Ammon's horn (tissue), 1 donor: ENCODE measurements at regions not wholly inside any gene's neighbourhood (a gene's known extent, or its start where the extent isn't known, plus 50 kb on each side); places are given as distances from the start of the nearest gene placed in this dataset.
"Not testable (repeated sequence)": the region's sequence is repeated elsewhere in the genome, so short reads cannot be mapped to it uniquely, and the experiment has no call there.

Experiments used
- DNase-seq: peaks from one replicate; pipeline ENCODE4 v3.0.0-alpha.2; 2016; ENCODE audit warnings: low spot score

GRCh38 chr4:123218981-123219380, 177.6 kb upstream of the SPRY1 start:
- no peak for DNase-seq

- no peak for DNase-seq
Observed at GRCh38 chr4:123229286-123229685, 167.3 kb upstream of the SPRY1 start.

GRCh38 chr4:123230061-123230460, 166.5 kb upstream of the SPRY1 start:
- no peak for DNase-seq

DNA sequence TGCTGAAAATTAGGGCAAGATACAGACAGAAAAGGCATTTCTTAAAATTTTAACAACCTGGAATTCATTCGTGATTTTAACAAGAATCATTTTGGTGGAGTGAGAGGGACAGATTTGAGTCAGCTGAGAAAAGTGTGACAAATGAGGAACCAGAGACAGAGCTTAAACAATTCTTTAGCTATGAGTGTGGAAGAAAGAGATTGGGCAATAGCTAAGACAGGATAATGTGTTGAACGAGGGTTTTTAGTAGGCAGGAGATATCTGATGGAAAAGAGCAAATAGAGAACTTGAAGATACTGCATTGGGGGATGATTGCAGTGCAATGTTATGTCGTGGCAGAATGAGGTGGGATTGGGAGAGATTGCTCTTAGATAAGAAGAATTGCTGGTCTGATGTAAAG, 164.2 kb upstream of the SPRY1 start:
- no peak for DNase-seq

DNA sequence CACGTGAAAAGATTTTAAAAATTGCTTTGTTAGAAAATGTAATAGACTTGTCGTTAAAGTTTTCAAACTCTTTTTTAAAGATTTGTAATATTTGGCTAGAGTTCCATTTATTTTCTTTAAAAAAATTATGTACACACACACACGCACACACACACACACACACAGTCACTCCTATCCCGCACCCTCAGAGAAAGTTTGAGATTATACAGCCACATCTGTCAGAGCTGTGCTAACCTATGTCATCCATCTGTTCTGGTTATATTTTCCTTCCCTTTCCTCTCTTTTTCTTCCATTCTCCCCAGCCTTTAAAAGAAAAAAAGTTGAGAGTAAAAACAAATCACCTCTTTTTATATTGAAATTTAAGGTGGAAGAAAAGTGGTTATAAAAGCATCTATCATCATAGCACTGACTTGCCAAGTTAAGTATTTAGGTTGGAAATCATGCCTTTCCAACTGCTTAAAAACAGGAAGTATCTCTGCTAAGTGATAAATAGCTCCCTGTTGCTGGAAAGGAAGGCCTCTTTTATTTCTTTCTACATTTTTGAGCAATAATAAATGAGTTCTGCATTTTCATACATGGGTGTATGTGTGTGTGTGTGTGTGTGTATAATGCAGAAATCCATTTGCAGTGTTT, 163.3 kb upstream of the SPRY1 start:
- DNase-seq, result no peak

DNA sequence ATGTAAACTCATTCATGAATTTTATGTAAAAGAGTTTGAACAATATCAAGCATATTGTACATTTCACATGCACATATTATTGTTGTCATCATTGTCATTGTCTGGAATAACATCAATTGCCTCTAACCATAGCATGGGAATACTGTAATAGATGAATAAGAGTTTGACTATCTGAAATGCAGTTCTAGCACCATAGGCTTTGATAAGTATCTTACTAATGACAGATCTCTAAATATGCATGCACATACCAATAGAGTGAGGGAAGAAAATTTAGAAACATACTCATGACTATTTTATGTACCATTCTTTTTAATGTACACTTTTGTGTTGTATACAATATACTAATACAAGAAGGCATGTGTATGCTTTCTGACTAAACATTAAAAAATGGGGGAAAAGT, 161.6 kb upstream of the SPRY1 start:
- DNase-seq, result no peak

DNA sequence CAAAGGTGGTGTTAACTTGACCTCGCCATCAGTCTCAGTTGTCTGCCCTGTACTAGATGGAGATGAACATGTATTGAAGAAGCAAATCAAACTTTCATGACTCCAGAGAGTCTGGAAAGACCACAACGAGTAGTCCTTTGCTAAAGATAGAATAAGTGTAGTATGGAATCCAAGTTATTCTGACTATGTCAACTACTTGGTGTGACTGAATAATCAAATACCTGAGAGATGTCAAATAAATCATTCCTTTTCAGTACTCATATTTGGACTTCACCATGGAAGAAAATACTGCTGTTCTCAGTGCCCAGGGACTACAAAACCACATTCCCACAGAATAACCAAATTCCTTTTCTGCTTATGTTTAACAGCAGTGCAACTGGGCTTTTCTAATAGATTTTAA, 161.2 kb upstream of the SPRY1 start:
- DNase-seq, result no peak

GRCh38 chr4:123236606-123237005, 160.0 kb upstream of the SPRY1 start:
- DNase-seq, result no peak

- not testable (repeated sequence) for DNase-seq
Observed at GRCh38 chr4:123240286-123240685, 156.3 kb upstream of the SPRY1 start.

DNA sequence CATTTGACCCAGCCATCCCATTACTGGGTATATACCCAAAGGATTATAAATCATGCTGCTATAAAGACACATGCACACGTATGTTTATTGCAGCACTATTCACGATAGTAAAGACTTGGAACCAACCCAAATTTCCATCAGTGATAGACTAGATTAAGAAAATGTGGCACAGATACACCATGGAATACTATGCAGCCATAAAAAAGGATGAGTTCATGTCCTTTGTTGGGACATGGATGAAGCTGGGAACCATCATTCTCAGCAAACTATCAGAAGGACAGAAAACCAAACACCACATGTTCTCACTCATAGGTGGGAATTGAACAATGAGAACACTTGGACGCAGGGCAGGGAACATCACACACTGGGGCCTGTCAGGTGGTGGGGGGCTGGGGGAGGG, 153.4 kb upstream of the SPRY1 start:
- DNase-seq, result not testable (repeated sequence)

GRCh38 chr4:123244137-123244536, 152.5 kb upstream of the SPRY1 start:
- DNase-seq, result peak; percentile 48

- DNase-seq, result no peak
Observed at GRCh38 chr4:123246085-123246484, 150.5 kb upstream of the SPRY1 start.

DNA sequence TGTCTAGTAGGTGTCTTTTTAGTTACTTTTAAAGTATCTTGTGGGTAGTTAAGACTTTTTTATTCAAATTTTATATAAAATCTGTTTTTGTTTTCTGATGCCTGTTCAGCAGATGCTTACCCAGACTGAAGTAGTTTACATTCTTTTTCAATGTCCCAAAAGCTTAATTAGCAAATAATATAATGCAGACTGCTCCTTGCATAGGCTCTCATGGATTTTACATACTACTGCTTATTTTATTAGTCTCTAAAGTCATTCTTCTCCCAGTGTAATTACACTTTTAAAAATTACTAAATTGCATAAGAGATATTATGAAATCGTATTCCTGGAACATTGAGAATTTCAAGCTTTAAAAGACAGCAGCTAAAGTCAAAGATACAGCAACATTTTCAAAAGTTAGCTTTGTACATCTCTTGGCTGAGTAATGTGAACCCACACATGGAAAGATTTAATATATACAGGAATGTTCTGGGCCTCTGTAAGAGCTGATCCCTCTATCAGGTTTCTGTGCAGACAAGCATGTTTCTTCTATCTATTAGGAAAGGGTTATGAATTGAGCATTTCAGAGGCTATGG, 148.4 kb upstream of the SPRY1 start:
- no peak for DNase-seq

DNA sequence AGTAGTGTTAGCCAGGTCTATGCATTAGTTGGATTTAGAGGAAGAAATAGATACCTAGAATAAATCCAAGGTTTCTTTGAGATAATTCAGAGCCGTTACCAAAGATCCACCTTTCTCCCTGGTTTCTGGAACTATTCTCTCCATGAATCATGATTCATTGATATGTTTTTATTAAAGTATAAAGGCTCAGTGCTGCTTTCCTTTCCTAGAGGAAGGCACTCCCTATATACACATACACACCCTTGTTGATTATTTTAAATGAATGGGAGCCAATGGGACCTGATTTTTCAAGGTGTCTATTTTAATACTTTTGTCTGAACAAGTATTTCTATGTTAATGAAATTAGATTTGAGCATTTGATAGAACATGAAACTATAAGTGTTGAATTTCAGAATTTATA, 146.8 kb upstream of the SPRY1 start:
- DNase-seq, result no peak

DNA sequence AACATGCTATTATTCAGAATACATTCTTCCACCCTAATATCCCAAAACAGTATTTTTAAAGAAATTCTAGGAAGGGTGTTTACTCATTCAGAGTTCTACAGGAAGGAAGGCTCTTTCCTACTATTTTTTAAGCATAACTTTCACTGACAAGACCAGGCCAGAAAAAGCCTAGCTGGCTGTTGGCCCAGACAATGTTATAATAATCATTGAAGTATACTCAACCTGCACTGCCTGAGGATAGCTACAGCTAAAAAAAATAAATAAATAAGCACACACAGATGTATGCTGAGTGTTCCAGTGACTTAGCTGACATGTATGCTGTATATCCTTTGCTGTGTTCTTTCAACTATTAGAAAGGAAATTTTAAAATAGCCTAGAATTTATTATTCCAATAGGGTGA, 145.8 kb upstream of the SPRY1 start:
- DNase-seq, result no peak

- DNase-seq, result no peak
Observed at GRCh38 chr4:123255971-123256370, 140.6 kb upstream of the SPRY1 start.

DNA sequence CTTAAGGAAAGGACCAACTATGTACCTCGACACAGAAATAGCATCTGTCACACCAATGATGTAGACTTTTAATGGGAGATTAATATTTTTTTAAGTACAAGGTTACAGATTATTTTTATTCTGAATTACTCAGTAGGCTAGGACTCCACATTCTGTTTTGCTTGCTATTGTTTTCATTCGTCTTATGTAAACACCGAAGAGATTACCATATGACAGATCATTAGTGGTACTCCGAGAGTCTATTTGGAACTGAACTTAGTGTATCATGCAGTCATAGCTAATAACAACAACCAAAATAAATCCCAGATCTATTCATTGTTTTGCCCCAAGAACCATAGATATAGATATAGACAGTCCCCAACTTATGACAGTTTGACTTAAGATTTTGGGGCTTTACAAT, 139.7 kb upstream of the SPRY1 start:
- no peak for DNase-seq

DNA sequence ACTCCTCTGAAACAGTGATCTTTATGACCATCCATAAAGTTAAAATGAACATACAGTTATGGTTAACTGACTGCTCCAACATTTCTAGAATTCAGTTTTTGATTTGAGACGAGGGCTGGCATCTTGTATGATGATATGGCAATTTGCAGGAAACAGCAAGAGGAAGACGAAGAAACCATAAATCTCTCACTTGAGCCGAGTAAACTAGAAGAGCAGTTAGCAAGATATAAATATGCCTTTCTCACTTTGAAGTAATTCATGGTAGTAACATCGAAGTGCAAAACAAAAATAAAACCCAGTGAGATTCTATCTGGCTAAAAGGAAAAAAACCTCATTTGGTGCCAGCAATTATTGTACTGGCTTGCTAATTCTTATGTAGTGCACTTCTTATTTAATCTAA, 139.0 kb upstream of the SPRY1 start:
- no peak for DNase-seq

GRCh38 chr4:123259676-123260646, 136.6 kb upstream of the SPRY1 start:
- no peak for DNase-seq

- no peak for DNase-seq
Observed at GRCh38 chr4:123260653-123261052, 135.9 kb upstream of the SPRY1 start.

DNA sequence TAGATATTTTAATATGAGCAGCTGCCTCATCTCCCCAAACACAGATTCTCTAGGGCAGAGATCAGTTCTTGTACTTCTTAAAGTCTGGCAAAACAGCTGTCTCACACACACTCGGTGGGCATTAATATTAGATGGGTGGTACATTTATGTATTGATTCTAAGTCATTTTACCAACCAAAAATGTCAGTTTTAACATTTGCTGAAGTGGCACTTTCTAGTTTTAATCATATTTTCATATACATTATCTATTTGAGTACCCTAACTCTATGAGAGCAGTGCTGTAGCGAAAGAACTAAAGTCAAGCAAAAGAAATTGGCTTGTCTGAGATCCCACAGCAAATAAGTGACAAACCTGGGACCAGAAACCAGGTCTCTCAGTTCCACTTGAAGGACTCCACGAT, 134.5 kb upstream of the SPRY1 start:
- DNase-seq, result no peak

GRCh38 chr4:123265443-123265842, 131.2 kb upstream of the SPRY1 start:
- DNase-seq, result no peak

DNA sequence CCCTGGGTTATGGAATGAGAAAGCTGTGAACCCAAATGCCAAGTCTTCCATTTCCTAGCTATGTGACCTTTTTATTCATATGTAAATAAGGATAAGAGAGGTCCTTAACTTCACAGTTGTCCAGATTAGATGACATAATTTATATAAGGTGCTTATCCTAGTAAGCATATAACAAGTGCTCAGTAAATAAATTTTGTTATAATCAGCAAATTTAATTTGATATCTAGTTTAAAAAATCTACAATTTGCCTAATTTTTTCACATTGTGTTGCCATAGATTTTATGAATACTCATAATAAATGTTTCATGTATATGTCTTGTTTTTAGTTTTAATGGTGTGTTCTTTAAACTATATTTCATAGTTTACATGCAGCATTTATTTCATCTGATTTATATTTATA, 130.4 kb upstream of the SPRY1 start:
- DNase-seq, result no peak
